Activated CD4-positive, alpha-beta T cell treated with anti-CD3 and anti-CD28 coated beads, Interleukin-2, amount 50 U/mL, for 16 hours (primary cell): ENCODE measurements at regions not wholly inside any gene's neighbourhood (a gene's known extent, or its start where the extent isn't known, plus 50 kb on each side); places are given as distances from the start of the nearest gene placed in this dataset.

Experiments
- DNase-seq: peaks from one replicate; pipeline ENCODE4 v3.0.0-alpha.2; 2020

DNA sequence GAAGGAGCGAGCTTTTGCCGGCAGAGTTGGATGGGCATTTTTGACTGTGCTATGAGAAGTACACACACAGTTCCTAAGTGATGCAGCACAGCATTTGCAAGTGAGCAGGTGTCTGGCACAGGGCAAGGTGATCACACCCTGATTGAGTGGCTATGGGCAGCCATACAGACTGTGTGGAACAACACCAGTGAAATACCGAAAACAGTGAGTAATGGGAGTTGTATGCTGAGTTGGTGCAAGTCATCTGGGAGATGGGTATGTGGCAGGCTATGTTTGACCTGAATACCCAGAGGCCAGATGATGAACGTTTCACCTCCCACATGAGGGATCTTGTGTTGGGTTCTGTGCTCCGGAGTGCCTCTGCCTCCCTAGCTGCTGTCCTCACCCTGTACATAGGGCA is 53.5 kb upstream of the TIPARP start:
- no peak for DNase-seq

DNA sequence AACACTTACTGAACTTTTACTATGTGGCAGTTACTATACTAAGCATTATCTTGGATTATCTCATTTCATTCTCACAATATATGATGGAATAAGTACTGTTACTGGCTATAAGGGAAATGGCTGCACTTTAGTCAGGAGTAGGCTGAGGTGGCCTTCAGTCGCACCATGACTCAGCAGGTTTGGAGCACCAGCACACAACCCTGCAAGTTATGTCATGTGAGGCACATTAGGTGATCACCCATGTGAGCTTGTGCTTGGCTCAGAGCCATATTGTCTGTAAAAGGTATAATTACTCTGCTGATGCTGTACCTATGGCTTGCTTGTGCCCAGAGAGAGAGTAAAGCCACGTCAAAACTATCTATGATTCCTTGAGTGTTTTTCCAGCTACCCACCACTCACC is 54.1 kb upstream of the TIPARP start:
- no peak for DNase-seq

DNA sequence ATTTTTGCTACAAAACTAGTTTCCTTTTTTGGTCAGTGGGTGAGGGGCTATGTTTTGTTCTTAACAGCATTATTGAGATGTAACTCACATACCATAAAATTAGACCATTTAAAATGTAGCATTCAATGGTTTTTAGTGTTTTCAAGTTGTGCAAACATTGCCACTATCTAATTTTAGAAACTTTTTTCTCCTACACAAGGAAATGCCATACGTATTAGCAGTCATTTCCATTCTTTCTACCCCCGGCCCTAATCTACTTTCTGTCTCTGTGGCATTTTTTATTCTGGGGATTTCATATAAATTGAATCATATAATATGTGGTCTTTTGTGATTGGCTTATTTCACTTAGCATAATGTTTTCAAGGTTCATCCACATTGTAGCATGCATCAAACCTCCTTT is 55.0 kb upstream of the TIPARP start:
- no peak for DNase-seq

DNA sequence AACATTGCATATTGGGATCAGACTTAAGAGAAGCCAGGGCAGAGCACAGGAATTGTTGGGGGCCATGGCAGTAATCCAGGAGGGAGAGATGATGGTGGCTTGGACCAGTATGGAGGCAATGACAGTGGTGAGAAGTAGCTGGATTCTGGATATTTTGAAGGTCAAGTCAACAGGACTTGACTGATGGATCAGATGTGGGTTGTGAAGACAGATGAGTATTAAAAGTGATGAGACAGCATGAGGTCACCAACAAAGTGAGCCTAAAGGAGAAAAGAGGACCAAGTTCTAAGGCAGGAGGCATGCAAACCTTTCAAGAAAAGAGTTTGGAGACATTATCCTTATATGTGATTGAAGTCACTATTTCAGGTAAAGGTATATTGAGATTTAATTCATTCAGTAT is 56.6 kb upstream of the TIPARP start:
- DNase-seq = no peak

- no peak for DNase-seq
These were observed 57.2 kb upstream of the TIPARP start for GRCh38 chr3:156617145-156617544.

DNA sequence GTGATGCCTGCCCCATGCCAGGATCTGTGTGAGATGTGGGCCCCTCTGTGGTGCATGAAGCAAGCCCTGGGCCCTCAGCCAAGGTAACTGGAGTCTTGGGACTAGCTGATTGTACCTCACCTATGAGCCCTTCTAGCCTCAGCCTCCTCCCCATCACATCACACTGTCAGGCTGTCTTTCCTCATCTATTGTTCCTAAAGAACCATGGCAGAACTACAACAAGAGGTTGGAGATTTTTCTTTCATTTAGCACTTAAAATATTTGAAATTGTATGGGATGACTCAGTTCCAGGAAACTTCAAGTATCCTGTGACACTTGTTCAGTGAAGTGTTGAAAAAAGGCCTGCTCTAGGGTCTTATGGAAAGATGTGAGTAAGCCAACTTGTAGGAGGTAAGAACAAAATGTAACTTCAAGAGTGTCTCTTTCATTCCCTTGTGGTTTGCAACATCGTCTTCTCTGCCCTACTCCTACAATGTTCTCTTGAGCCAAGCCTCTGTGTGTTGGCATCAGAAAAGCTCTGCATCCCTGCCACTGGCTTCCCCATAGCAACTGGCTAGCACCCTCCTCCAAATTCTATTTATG is 58.7 kb upstream of the TIPARP start:
- DNase-seq = no peak

DNA sequence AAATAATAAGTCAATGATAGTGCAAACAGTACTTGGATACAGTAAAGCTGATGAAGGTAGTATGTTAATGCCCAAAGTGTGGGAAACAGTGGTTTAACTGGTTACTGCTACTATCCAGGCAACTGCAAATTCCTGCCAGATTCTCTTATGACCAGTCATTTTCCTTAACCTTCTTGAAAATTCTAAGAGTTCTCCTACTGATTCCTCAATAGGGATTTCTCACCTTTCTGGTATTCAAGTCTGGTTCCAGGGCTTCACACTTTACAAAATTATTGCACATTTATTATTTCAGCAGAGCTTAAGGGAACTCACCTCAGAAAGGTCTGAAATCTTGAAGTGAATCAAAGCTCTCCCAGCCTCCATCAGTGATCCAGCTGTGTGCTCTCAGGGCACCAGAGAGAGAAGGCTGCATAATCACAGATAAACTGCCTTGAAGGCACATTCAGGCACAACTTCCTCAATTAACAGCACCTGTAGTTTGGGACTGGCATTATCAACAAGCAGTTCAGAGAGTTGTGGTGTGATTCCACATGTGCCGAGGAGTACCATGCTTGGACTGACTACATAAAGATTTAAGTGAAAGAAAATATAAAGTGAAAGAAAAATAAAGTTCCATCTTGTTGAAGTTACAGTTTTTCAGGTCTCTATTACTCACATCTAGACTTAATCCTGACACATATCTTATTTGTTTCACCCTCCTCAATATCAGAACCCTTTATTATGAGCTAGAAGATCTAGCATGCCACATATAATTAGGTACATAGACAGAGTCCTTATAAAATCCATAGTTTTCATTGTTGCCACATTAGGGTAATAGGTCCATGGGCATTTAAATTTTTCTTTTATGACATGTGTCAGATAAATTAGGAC is 59.5 kb upstream of the TIPARP start:
- no peak for DNase-seq

DNA sequence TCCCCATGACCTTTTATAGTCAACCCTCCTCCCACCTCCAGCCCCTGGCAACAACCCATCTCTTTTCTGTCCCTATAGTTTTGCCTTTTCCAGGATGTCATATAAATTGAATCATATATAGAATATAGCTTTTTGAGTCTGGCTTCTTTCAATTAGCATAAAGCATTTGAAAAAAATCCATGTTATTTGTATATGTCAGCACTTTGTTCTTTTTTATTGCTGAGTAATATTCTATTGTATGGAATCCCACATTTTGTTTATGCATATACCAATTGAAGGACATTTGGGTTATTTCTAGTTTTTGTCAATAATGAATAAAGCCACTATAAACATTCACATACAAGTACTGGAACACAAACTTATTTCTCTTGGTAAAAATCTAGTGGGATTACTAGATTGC is 58.0 kb upstream of the SSR3 start:
- DNase-seq = no peak

GRCh38 chr3:156611870-156612494 is 57.1 kb upstream of the SSR3 start:
- DNase-seq = no peak

- no peak for DNase-seq
These were observed 55.2 kb upstream of the SSR3 start for GRCh38 chr3:156610154-156610553.

GRCh38 chr3:156609546-156609945 is 54.6 kb upstream of the SSR3 start:
- DNase-seq = no peak

- DNase-seq = no peak
These were observed 53.9 kb upstream of the SSR3 start for GRCh38 chr3:156608601-156609514.

- peak; percentile 58 for DNase-seq
These were observed 51.8 kb upstream of the SSR3 start for GRCh38 chr3:156606729-156607128.

DNA sequence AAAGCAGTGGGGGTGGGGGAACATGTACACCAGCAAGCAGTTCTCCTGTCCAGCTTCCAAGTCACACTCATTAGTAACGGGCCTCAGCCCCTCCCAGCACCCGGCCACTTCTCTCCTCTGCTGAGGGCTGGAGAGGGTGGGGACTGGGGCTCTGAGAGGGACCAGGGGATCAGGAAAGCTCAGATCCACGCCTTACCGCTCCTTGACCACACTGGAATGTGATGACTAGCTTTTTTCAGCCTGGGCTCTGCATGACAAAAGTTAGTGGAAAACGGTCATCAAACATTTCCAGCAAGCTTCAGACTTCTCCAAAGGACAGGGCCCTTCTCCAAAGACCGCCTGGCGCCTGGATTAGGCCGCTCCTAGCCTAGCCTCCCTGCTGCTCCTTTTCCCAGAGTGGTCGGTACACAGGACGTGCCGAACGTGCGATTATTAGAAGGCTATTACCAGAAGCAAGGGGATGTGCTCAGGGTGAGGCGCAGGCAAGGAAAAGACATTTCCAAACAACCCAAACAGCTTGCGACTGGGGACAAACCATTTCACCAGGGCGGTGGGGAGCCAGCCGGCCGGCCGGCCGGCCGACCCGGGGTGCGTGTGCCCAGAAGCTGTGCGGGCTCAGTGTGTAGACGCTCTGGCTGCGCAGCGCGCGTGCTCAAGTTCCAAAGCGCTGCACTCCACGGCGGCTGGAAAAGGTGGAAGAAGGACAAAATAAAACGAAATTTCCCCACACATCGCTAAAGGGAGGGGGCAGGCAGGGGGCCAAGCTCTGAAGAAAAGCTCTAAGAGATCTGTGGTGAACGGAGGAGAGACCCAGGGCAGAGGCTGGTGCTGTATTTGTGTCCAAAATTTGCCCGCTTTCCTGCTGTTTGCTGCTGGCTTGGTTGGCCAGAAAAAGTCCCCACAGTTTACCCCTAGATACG is 51.0 kb upstream of the SSR3 start:
- DNase-seq = no peak

- DNase-seq = no peak
These were observed 49.8 kb upstream of the SSR3 start for GRCh38 chr3:156604642-156605144.
